ENCODE measurements at regions not wholly inside any gene's neighbourhood (a gene's known extent, or its start where the extent isn't known, plus 50 kb on each side); places are given as distances from the start of the nearest gene placed in this dataset.

DNA sequence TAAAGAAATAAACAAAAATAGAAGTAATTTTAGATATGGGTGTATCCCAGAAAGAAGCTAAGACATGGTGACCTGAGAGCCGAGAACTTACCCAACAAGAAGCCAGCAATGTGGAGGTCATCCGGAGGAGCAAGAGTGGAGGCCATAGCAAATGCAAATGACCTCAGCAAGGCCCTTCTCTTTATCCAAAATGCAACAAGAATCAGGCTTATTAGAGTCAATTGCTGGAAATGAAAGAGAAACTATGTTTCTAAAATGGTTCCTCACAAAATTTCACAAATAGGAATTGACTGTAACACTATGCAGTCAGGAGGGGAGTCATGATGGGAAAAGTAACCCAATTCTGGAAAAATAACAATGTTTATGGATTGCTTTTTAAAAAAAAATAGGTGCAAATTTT lies 90.4 kb downstream of the TNFAIP3 start:
- Histone ChIP-seq H3K4me1 (no peaks in the 10 kb centered on the region), H3K36me3 (no peaks in the 10 kb centered on the region), H3K9me3 (no peaks in the 10 kb centered on the region), H3K4me3 (no peak overlapping the region), H3K27me3 (no peaks in the 10 kb centered on the region), H3K27ac (no peak overlapping the region)
- no peak for TF ChIP-seq POLR2A (IDR thresholded peaks at IDR 0.05)
- no peak for TF ChIP-seq POLR2AphosphoS5 (IDR thresholded peaks at IDR 0.05)
- TF ChIP-seq CTCF (IDR thresholded peaks at IDR 0.05), result no peak
- no peak for TF ChIP-seq EP300 (IDR thresholded peaks at IDR 0.05)
- WGBS, 2 donors (ENCODE audit: low coverage in 1 of 2), result 79 to 80% methylated on average over 2 of the region's 2 CpGs
- no peak for ATAC-seq

GRCh38 chr6:137958811-137959565 lies 91.9 kb downstream of the TNFAIP3 start:
- no peaks in the 10 kb centered on the region for H3K4me1 ChIP-seq
- no peaks in the 10 kb centered on the region for H3K36me3 ChIP-seq
- no peak for ATAC-seq
- TF ChIP-seq EP300 (IDR thresholded peaks at IDR 0.05) (no peak), POLR2A (IDR thresholded peaks at IDR 0.05) (no peak), CTCF (IDR thresholded peaks at IDR 0.05) (no peak), POLR2AphosphoS5 (IDR thresholded peaks at IDR 0.05) (no peak)
- WGBS, 2 donors (ENCODE audit: low coverage in 1 of 2), result 75 to 82% methylated on average over 2 to 3 of the region's 5 CpGs
- no peaks in the 10 kb centered on the region for H3K9me3 ChIP-seq
- no peak overlapping the region for H3K27ac ChIP-seq
- no peak overlapping the region for H3K4me3 ChIP-seq
- no peaks in the 10 kb centered on the region for H3K27me3 ChIP-seq

- H3K27ac ChIP-seq, result no peak overlapping the region
- ATAC-seq, result no peak
- H3K36me3 ChIP-seq, result no peaks in the 10 kb centered on the region
- H3K9me3 ChIP-seq, result no peaks in the 10 kb centered on the region
- no peaks in the 10 kb centered on the region for H3K27me3 ChIP-seq
- 93% methylated on average over 3 of the region's 3 CpGs for WGBS, 2 donors (ENCODE audit: low coverage in 1 of 2)
- no peaks in the 10 kb centered on the region for H3K4me1 ChIP-seq
- TF ChIP-seq CTCF (IDR thresholded peaks at IDR 0.05) (no peak), EP300 (IDR thresholded peaks at IDR 0.05) (no peak), POLR2AphosphoS5 (IDR thresholded peaks at IDR 0.05) (no peak), POLR2A (IDR thresholded peaks at IDR 0.05) (no peak)
- H3K4me3 ChIP-seq, result no peak overlapping the region
These were observed 95.7 kb downstream of the TNFAIP3 start for GRCh38 chr6:137962725-137963124.

- H3K9me3 ChIP-seq, result no peaks in the 10 kb centered on the region
- TF ChIP-seq POLR2A (IDR thresholded peaks at IDR 0.05), result no peak
- no peak for TF ChIP-seq CTCF (IDR thresholded peaks at IDR 0.05)
- no peak for TF ChIP-seq EP300 (IDR thresholded peaks at IDR 0.05)
- no peak for TF ChIP-seq POLR2AphosphoS5 (IDR thresholded peaks at IDR 0.05)
- no peaks in the 10 kb centered on the region for H3K36me3 ChIP-seq
- 70 to 71% methylated on average over 1 to 3 of the region's 4 CpGs for WGBS, 2 donors (ENCODE audit: low coverage in 1 of 2)
- no peak for ATAC-seq
- no peaks in the 10 kb centered on the region for H3K27me3 ChIP-seq
- no peak overlapping the region for H3K27ac ChIP-seq
- no peak overlapping the region for H3K4me3 ChIP-seq
- no peaks in the 10 kb centered on the region for H3K4me1 ChIP-seq
These were observed 97.8 kb downstream of the TNFAIP3 start for GRCh38 chr6:137964876-137965275.
